GM18868 (cell line): ENCODE measurements at regions not wholly inside any gene's neighbourhood (a gene's known extent, or its start where the extent isn't known, plus 50 kb on each side); places are given as distances from the start of the nearest gene placed in this dataset.

Experiments
- ATAC-seq: cut with Tn5 transposase; IDR thresholded peaks from one replicate; pipeline ENCODE4 v1.9.1; 2021; ENCODE audit warnings: mild to moderate bottlenecking, moderate library complexity; ENCODE audit not compliant: unreplicated experiment

GRCh38 chr21:43277481-43278351 lies 108.9 kb downstream of the CRYAA start:
- ATAC-seq, result no peak

- no peak for ATAC-seq
These were observed 108.0 kb downstream of the CRYAA start for GRCh38 chr21:43276811-43277210.

- ATAC-seq, result no peak
These were observed 106.8 kb downstream of the CRYAA start for GRCh38 chr21:43275421-43276211.

- no peak for ATAC-seq
These were observed 106.1 kb downstream of the CRYAA start for GRCh38 chr21:43274946-43275310.

GRCh38 chr21:43274022-43274945 lies 105.5 kb downstream of the CRYAA start:
- ATAC-seq, result no peak

DNA sequence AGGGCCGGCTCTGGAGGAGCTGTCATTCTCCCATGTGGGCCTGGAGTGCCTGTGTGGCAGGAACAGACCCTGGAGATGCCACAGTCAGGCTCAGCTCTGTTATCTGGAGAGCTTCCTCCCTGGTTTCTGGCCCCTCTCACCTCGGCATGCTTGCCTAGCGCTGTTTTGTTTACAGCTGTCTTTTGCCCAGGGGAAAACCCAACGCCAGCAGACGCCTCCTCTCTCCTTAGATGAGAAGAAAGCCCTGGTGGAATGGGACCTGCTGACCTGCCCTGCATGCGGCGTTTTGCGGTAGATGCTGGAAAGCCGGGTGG lies 104.9 kb downstream of the CRYAA start:
- no peak for ATAC-seq

DNA sequence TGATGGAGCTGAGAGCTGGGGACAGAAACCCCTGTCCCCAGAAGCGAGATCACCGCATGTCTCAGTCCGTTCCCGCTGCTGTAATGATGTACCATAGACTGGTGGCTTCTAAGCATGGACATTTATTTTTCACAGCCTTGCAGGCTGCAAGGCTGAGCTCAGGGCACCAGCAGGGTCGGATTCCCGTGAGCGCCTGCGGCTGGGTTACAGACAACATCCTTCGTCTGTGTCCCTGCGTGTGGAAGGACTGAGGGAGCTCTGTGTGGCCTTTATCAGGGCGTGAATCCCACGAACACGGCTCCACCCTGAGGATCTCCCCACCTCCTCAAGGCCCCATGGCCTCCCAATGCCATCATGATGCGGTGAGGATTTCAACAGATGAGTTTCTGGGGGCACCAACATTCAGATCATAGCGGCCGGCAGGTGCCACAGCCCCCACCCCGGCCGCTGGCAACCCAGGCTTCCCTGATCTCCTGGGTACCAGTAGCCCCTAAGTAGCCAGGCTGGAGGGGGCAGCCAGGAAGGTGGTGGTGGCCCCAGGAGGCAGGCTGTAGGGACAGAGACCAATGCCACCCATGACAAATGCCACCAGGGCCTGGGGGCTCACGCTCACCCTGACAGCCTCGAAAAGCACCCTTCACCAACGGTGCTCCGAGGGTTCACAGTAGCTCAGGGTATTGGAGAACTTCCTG lies 104.4 kb downstream of the CRYAA start:
- no peak for ATAC-seq

GRCh38 chr21:43272591-43272990 lies 103.8 kb downstream of the CRYAA start:
- ATAC-seq, result no peak

DNA sequence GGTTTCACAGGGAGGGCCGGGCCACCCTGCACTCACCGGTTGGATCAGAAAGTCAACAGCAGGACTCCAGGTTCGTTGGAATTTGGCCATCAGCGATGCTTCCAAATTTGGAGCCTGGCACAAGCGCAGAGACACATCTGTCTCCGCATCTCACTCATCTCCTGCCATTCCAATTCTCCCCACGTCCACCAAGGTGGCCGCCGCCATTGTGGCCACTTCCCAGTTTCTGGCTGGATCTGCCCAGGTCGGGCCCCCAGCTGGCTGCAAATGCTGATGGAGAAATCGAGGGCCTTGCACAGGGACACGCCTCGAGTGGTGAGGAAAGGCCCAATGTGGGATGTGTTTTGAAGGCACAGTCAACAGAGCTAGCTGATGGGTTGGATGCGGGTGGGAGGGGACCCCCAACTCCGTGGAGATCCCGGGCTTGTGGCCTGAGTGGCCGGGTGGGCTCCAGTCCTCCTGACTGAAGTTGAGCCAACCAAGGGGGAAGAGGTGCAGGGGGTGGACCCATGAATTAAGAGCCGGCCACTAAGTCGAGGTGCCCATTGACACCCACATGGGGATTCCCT lies 102.7 kb downstream of the CRYAA start:
- no peak for ATAC-seq

DNA sequence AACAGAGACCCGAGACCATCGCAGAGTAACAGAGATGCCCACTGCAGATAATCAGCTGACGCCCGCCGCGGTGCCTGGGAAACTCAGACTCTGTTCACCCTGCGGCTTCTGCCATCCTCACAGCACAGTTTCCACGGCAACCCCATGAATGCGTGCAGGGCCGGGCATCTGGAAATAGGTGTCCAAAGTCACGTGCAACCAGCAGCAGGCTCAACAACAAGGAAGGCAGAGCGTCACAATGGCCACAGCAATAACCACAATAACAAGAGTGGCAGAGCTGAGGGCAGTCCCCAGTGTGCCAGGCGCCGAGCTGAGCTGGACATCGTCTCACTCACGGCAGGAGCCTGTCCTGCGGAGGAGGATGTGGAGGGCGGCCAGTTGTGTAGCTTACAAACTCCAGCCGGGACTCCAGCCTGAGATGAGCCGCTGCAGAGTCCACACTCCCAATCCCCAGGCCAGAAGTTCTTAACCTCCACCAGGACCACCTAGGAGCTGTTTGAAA lies 102.0 kb downstream of the CRYAA start:
- ATAC-seq, result no peak

- ATAC-seq, result no peak
These were observed 101.3 kb downstream of the CRYAA start for GRCh38 chr21:43269957-43270705.

DNA sequence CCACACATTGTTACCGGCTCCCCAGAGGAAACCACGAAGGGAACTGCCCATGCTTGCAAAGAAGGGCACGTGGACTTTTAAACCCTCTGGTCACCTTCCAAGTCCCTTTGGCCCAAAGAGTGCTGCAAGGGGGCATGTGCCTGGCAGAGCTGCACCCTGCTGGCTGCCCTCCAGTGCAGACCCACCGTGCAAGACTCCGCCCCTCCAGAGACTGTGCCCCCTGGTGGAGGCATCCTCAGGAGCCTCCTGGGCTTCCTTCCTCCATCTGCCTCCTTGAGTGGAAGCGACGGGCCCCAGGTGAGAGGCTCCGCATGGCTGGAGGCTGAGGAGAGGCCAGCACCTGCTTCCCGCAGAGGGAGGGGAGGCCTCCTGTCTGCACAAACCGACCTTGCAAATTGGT lies 100.6 kb downstream of the CRYAA start:
- no peak for ATAC-seq

DNA sequence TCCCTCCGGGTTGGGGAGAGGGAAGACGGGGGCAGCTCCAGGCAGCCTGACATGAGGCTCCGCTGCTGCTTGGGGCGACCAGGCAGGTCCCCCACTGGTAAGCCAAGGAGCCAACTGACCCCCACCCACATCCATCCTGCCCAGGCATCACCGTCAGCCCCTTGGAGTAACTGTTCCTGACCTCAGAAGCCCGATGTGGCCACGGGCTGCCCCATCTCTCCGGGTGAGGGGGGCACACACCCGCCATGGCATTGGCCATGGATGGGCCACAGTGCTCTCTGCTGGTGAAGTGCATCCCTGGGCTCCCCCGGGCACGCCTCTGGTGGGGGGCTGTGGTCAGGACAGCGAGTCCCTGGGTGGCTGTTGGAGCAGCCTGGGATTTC lies 100.0 kb downstream of the CRYAA start:
- ATAC-seq, result no peak

DNA sequence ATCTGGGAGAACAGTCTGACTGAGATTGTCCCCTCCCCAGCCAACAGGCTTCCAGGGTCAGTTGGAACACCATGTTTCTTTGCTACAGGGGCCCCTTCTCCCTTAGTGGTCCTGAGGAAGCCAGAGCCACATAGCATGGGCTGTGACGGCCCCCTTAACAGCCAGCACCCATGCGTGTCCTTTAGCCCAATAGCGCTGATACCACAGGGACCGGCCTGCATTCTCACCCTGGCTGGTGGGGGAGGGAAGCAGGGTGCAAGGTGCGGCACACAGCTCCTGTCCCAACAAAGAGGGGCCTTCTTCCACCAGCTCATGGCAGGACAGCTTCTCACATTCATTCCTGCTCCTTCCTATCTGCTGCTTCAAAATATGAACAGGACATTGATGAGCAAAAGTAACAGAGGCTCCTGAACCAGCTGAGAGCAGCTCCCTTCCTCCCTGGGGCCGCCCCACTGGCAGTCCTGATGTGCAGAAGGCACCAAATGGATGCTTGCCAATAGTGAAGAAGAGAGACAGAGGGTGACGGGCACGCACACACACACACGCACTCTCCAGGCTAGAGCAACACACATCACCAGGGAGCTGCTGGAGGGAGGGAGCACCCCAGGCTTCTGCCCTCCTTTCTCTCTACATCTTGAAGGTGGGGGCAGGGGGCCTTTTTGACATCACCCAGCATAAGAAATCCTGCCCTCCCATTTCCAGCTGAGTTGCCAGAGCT lies 99.4 kb downstream of the CRYAA start:
- ATAC-seq, result no peak

GRCh38 chr21:43267391-43268085 lies 98.7 kb downstream of the CRYAA start:
- ATAC-seq, result no peak

- ATAC-seq, result no peak
These were observed 97.7 kb downstream of the CRYAA start for GRCh38 chr21:43266534-43266933.

DNA sequence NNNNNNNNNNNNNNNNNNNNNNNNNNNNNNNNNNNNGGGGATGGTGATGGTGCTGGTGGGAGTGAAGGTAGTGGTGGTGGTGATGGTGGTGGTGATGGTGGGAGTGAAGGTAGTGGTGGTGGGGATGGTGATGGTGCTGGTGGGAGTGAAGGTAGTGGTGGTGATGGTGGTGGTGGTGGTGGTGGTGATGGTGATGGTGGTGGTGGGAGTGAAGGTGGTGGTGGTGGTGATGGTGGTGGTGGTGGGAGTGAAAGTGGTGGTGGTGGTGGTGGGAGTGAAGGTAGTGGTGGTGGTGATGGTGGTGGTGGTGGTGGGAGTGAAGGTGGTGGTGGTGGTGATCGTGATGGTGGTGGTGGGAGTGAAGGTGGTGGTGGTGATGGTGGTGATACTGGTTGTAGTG lies 93.6 kb downstream of the CRYAA start:
- no peak for ATAC-seq
